B cell (primary cell): ENCODE measurements at regions not wholly inside any gene's neighbourhood (a gene's known extent, or its start where the extent isn't known, plus 50 kb on each side); places are given as distances from the start of the nearest gene placed in this dataset.
"Not testable (repeated sequence)": the region's sequence is repeated elsewhere in the genome, so short reads cannot be mapped to it uniquely, and the experiment has no call there.

ENCODE experiments used
- ATAC-seq: fragments of 200-7000 bp; cut with Tn5 transposase; one replicate; pipeline ENCODE4 v1.10.0; 2021; ENCODE audit warnings: low read depth, mild to moderate bottlenecking, moderate number of reproducible peaks, moderate library complexity
- CTCF ChIA-PET: fragments of 350-600 bp; sonication (Branson Sonifier 250); formaldehyde crosslinking; loops from one replicate; lab custom pipeline; 2021; ENCODE audit warnings: antibody characterized with exemption, inconsistent platforms; lab: Charles Lee
- POLR2A ChIA-PET: fragments of 350-600 bp; sonication (Branson Sonifier 250); formaldehyde crosslinking; loops from one replicate; lab custom pipeline; 2021; ENCODE audit warnings: antibody characterized with exemption; lab: Charles Lee
- DNase-seq: peaks from one replicate; pipeline ENCODE4 v3.0.0; 2013
- H2AFZ ChIP-seq: 2 replicates; pipeline ENCODE4 v1.6.1; 2012; ENCODE audit warnings: mild to moderate bottlenecking, low read depth, low read length; ENCODE audit not compliant: insufficient read depth, poor library complexity, severe bottlenecking
- H3K27ac ChIP-seq, 2 donors: 1 replicate in 1 of 2; 2 replicates in 1 of 2; pipeline ENCODE4 v1.5.1; 2012 to 2013; ENCODE audit warnings: low read length in 2 of 2, mild to moderate bottlenecking in 2 of 2, moderate library complexity in 1 of 2
- H3K27me3 ChIP-seq, 4 experiments: fragments of 200-600 bp in 1 of 4; sonication (generic) in 1 of 4; replicated peaks in 1 of 4; 1 replicate in 2 of 4; 2 replicates in 2 of 4; pipeline versions ENCODE4 v1.6.1 to v1.7.0; 2013 to 2016; ENCODE audit warnings: low read length in 3 of 4, mild to moderate bottlenecking in 2 of 4, mixed read lengths in 1 of 4, moderate library complexity in 1 of 4; ENCODE audit not compliant: insufficient read depth in 4 of 4, control insufficient read depth in 3 of 4; ENCODE audit errors: control extremely low read depth in 1 of 4
- H3K36me3 ChIP-seq, 2 experiments: replicated peaks in 1 of 2; 1 replicate in 1 of 2; 2 replicates in 1 of 2; pipeline versions ENCODE4 v1.6.1 to v1.7.1; 2013; ENCODE audit warnings: low read length in 1 of 2; ENCODE audit not compliant: insufficient read depth in 2 of 2, control insufficient read depth in 1 of 2; ENCODE audit errors: control extremely low read depth in 1 of 2, extremely low read depth in 1 of 2
- H3K4me1 ChIP-seq, 2 donors: fragments of 200-600 bp in 1 of 2; sonication (generic) in 1 of 2; 1 replicate in 1 of 2; 2 replicates in 1 of 2; pipeline versions ENCODE4 v1.5.1 to v1.6.1; 2013 to 2017; ENCODE audit warnings: low read length in 2 of 2; ENCODE audit not compliant: control insufficient read depth in 2 of 2, insufficient read depth in 2 of 2
- H3K4me2 ChIP-seq: replicated peaks from 2 replicates; pipeline ENCODE3; 2012; ENCODE audit warnings: mild to moderate bottlenecking, low read depth, low read length; ENCODE audit not compliant: poor library complexity, severe bottlenecking
- H3K4me3 ChIP-seq, 5 experiments: fragments of 200-600 bp in 1 of 5; sonication (generic) in 1 of 5; 1 replicate in 3 of 5; 2 replicates in 2 of 5; pipeline versions ENCODE4 v1.5.1 to v1.7.0; 2011 to 2016; ENCODE audit warnings: low read length in 4 of 5, mild to moderate bottlenecking in 4 of 5, low read depth in 2 of 5, control low read depth in 1 of 5, moderate library complexity in 1 of 5; ENCODE audit not compliant: insufficient read depth in 1 of 5; ENCODE audit errors: control extremely low read depth in 1 of 5, extremely low read depth in 1 of 5
- H3K79me2 ChIP-seq: fragments of 200-600 bp; sonication (generic); one replicate; pipeline ENCODE4 v1.6.0; 2016; ENCODE audit warnings: low read length; ENCODE audit not compliant: control insufficient read depth, insufficient read depth
- H3K9ac ChIP-seq: fragments of 200-600 bp; sonication (generic); 2 replicates; pipeline ENCODE4 v1.6.1; 2017; ENCODE audit warnings: mild to moderate bottlenecking, low read length, moderate library complexity
- H3K9me3 ChIP-seq, 3 donors: one replicate each; pipeline versions ENCODE4 v1.6.1 to v1.7.1; 2013; ENCODE audit warnings: low read length in 2 of 3; ENCODE audit not compliant: control insufficient read depth in 2 of 3, insufficient read depth in 1 of 3; ENCODE audit errors: control extremely low read depth in 1 of 3
- H4K20me1 ChIP-seq: 2 replicates; pipeline ENCODE4 v1.6.0; 2012; ENCODE audit warnings: mild to moderate bottlenecking, low read length; ENCODE audit not compliant: insufficient read depth, control insufficient read depth, poor library complexity, severe bottlenecking
- H3K27ac Mint-ChIP-seq: one replicate; pipeline ENCODE4 v1.8.0; 2021; ENCODE audit warnings: mixed read lengths
- H3K27me3 Mint-ChIP-seq: one replicate; pipeline ENCODE4 v1.8.0; 2021; ENCODE audit warnings: mixed read lengths
- H3K4me1 Mint-ChIP-seq: one replicate; pipeline ENCODE4 v1.8.0; 2021; ENCODE audit warnings: mixed read lengths
- H3K4me3 Mint-ChIP-seq: one replicate; pipeline ENCODE4 v1.8.0; 2021; ENCODE audit warnings: mixed read lengths
- H3K9me3 Mint-ChIP-seq: one replicate; pipeline ENCODE4 v1.8.0; 2022; ENCODE audit warnings: mixed read lengths; ENCODE audit not compliant: insufficient read depth
- CTCF ChIP-seq: fragments of 200-600 bp; IDR thresholded peaks from one replicate; pipeline ENCODE4 v1.8.0; 2022; ENCODE audit warnings: antibody characterized with exemption, mild to moderate bottlenecking
- EZH2 ChIP-seq: IDR thresholded peaks from 2 replicates; pipeline ENCODE4 v1.6.1; 2012; ENCODE audit warnings: borderline replicate concordance, low read depth, mild to moderate bottlenecking, moderate library complexity, low read length; ENCODE audit not compliant: insufficient read depth, poor library complexity, severe bottlenecking
- WGBS: methylation state at CpG from one replicate; pipeline ENCODE4 v1.1.5; 2013; ENCODE audit warnings: missing lambda C conversion rate; ENCODE audit not compliant: insufficient coverage; 5-methylcytosine and 5-hydroxymethylcytosine counted together
- intact Hi-C: fragments of 100-400 bp; cut with micrococcal nuclease; formaldehyde crosslinking; loops from one replicate; pipeline ENCODE4 v1.10.0; 2022

GRCh38 chr10:21039721-21040120 is 142.6 kb upstream of the NEBL start:
- DNase-seq = no peak
- Histone ChIP-seq H3K36me3 (no peaks in the 10 kb centered on the region), H4K20me1 (no peaks in the 10 kb centered on the region), H3K4me3 (no peak overlapping the region), H3K79me2 (no peaks in the 10 kb centered on the region), H3K4me2 (no peak overlapping the region), H3K27ac (no peak overlapping the region), H3K4me1 (no peaks in the 10 kb centered on the region), H3K9me3 (peaks cover 0 to 2% (median 0%) of the 10 kb centered on the region in 3 donors), H3K9ac (no peak overlapping the region), H2AFZ (no peak overlapping the region), H3K27me3 (no peaks in the 10 kb centered on the region)
- no peak for TF ChIP-seq CTCF
- TF ChIP-seq EZH2 = no peak
- H3K4me1 Mint-ChIP-seq = no peaks in the 10 kb centered on the region
- intact Hi-C loops = no loop called here
- no peak overlapping the region for H3K27ac Mint-ChIP-seq
- H3K4me3 Mint-ChIP-seq = no peak overlapping the region
- ATAC-seq = no peak
- peaks cover 2% of the 10 kb centered on the region for H3K27me3 Mint-ChIP-seq
- WGBS = no CpG with 5 or more reads among the region's 3 CpGs
- CTCF ChIA-PET = no interaction called here
- POLR2A ChIA-PET = no interaction called here
- peaks cover 2% of the 10 kb centered on the region for H3K9me3 Mint-ChIP-seq

GRCh38 chr10:21036757-21037156 is 139.6 kb upstream of the NEBL start:
- H3K36me3 ChIP-seq = no peaks in the 10 kb centered on the region
- H3K27ac ChIP-seq = no peak overlapping the region
- ChIA-PET CTCF (no interaction called here), POLR2A (no interaction called here)
- Mint-ChIP-seq H3K4me3 (no peak overlapping the region), H3K27me3 (peaks cover under 1% of the 10 kb centered on the region), H3K4me1 (no peaks in the 10 kb centered on the region), H3K9me3 (peaks cover 2% of the 10 kb centered on the region), H3K27ac (no peak overlapping the region)
- TF ChIP-seq CTCF = no peak
- no peak for TF ChIP-seq EZH2
- no peaks in the 10 kb centered on the region for H3K9me3 ChIP-seq
- H3K27me3 ChIP-seq = no peaks in the 10 kb centered on the region
- DNase-seq (no peak), ATAC-seq (no peak)
- WGBS = 91% methylated on average over 3 of the region's 5 CpGs
- H3K9ac ChIP-seq = no peak overlapping the region
- no peaks in the 10 kb centered on the region for H3K4me1 ChIP-seq
- no peak overlapping the region for H2AFZ ChIP-seq
- no peak overlapping the region for H3K4me3 ChIP-seq
- no peaks in the 10 kb centered on the region for H4K20me1 ChIP-seq
- no peak overlapping the region for H3K4me2 ChIP-seq
- intact Hi-C loops = no loop called here
- no peaks in the 10 kb centered on the region for H3K79me2 ChIP-seq

- WGBS = 87% methylated on average over 3 of the region's 3 CpGs
- H3K36me3 ChIP-seq, H3K9me3 Mint-ChIP-seq, H3K27ac ChIP-seq, H3K4me3 Mint-ChIP-seq, DNase-seq, H3K4me1 ChIP-seq, H3K27me3 Mint-ChIP-seq, ATAC-seq, H2AFZ ChIP-seq, H3K4me1 Mint-ChIP-seq, POLR2A ChIA-PET, H3K9me3 ChIP-seq, H3K4me3 ChIP-seq, H3K27me3 ChIP-seq, H3K9ac ChIP-seq, H3K4me2 ChIP-seq, H3K79me2 ChIP-seq, H4K20me1 ChIP-seq, intact Hi-C loops, CTCF ChIA-PET, H3K27ac Mint-ChIP-seq: not testable (repeated sequence)
These were observed 137.7 kb upstream of the NEBL start for GRCh38 chr10:21034770-21035169.
